Activated naive CD8-positive, alpha-beta T cell treated with anti-CD3 and anti-CD28 coated beads, Interleukin-2, amount 10 ng/mL, durations not matched to agents 7 days and 5 days (primary cell): ENCODE measurements at regions not wholly inside any gene's neighbourhood (a gene's known extent, or its start where the extent isn't known, plus 50 kb on each side); places are given as distances from the start of the nearest gene placed in this dataset.

ENCODE experiments used
- ATAC-seq: fragments of 150-1000 bp; cut with Tn5 transposase; one replicate; pipeline ENCODE4 v1.10.0; 2021; ENCODE audit warnings: low read depth, moderate library complexity
- POLR2A ChIA-PET: fragments of 350-600 bp; sonication (Branson Sonifier 250); formaldehyde crosslinking; loops from one replicate; lab custom pipeline; 2021; ENCODE audit warnings: antibody characterized with exemption; lab: Charles Lee
- DNase-seq: peaks from one replicate; pipeline ENCODE4 v3.0.0; 2021
- H3K27ac Mint-ChIP-seq: one replicate; pipeline ENCODE4 v1.8.0; 2022; ENCODE audit warnings: mild to moderate bottlenecking, mixed read lengths
- H3K27me3 Mint-ChIP-seq: one replicate; pipeline ENCODE4 v1.8.0; 2022; ENCODE audit warnings: mild to moderate bottlenecking, moderate library complexity, mixed read lengths
- H3K36me3 Mint-ChIP-seq: one replicate; pipeline ENCODE4 v1.8.0; 2021; ENCODE audit warnings: mild to moderate bottlenecking, mixed read lengths
- H3K4me1 Mint-ChIP-seq: one replicate; pipeline ENCODE4 v1.8.0; 2021; ENCODE audit warnings: mixed read lengths
- H3K4me3 Mint-ChIP-seq: one replicate; pipeline ENCODE4 v1.8.0; 2022; ENCODE audit warnings: mild to moderate bottlenecking, moderate library complexity, mixed read lengths
- H3K9me3 Mint-ChIP-seq: one replicate; pipeline ENCODE4 v1.8.0; 2021; ENCODE audit warnings: mixed read lengths

DNA sequence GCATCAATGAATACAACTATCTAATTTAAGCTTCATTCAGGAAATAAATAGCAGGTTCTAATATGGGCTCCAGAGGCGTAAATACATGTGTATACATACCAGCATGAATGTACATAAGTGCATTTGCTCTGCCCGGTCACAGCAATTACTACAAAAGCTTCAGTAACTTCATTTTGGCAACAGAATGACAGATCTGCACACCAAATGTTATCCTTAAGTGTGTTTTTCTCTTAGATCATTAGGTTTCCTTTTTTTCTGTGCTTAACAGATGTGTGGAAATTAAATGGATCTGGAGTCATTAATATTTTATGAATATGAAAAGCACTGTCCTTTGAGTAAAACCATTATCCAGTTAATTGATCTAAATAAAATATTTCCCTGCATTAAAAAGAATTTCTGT, 159.0 kb upstream of the MEOX2 start:
- no peak for DNase-seq
- H3K36me3 Mint-ChIP-seq = no peaks in the 10 kb centered on the region
- H3K4me3 Mint-ChIP-seq = no peak overlapping the region
- no peaks in the 10 kb centered on the region for H3K4me1 Mint-ChIP-seq
- no peaks in the 10 kb centered on the region for H3K9me3 Mint-ChIP-seq
- H3K27ac Mint-ChIP-seq = no peak overlapping the region
- H3K27me3 Mint-ChIP-seq = no peaks in the 10 kb centered on the region
- ATAC-seq = no peak
- POLR2A ChIA-PET = no interaction called here

- H3K4me1 Mint-ChIP-seq = no peaks in the 10 kb centered on the region
- H3K27ac Mint-ChIP-seq = no peak overlapping the region
- no peaks in the 10 kb centered on the region for H3K9me3 Mint-ChIP-seq
These were observed 153.1 kb upstream of the MEOX2 start for GRCh38 chr7:15839416-15840100.

GRCh38 chr7:15838265-15838664, 151.8 kb upstream of the MEOX2 start:
- no peak for DNase-seq
- no peaks in the 10 kb centered on the region for H3K4me1 Mint-ChIP-seq
- H3K9me3 Mint-ChIP-seq = no peaks in the 10 kb centered on the region
- H3K27ac Mint-ChIP-seq = no peak overlapping the region
- H3K36me3 Mint-ChIP-seq = no peaks in the 10 kb centered on the region
- POLR2A ChIA-PET = no interaction called here
- H3K4me3 Mint-ChIP-seq = no peak overlapping the region
- no peak for ATAC-seq
- H3K27me3 Mint-ChIP-seq = no peaks in the 10 kb centered on the region

More at GRCh38 chr7:15839416-15840100, 153.1 kb upstream of the MEOX2 start:
- no peaks in the 10 kb centered on the region for H3K36me3 Mint-ChIP-seq
- ATAC-seq (no peak), DNase-seq (no peak)
- no peak overlapping the region for H3K4me3 Mint-ChIP-seq
- POLR2A ChIA-PET = no interaction called here
- no peaks in the 10 kb centered on the region for H3K27me3 Mint-ChIP-seq

DNA sequence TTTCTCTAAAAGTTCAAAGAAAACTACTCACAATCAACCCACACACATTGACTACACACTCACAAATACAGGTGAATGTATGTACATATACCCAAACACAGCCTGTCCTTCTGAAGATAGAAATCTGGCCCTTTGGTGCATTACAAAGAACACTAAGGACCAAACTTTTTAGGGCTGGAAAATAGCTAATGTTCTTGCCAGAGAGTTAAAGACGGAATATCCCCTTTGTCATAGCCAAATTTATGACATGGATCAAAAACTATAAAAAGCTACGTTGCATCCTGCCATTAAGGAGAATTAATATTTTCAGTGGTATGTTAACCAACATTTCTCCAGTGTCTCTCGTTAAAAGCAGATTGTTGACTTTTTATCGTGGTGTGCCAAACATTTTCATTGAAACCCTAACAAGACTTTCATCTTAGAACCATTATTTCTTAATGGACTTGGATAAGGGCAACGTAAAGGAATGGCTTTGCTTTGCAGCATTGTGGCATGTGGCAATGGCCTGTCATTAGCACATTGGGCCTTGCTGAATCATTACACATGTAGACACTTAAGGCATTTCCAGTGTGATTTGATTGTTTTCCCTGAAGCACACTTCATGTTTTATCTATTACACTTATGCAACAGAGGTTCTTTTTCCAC, 150.9 kb upstream of the MEOX2 start:
- no peaks in the 10 kb centered on the region for H3K36me3 Mint-ChIP-seq
- no peak for DNase-seq
- H3K27me3 Mint-ChIP-seq = no peaks in the 10 kb centered on the region
- H3K4me3 Mint-ChIP-seq = no peak overlapping the region
- no peaks in the 10 kb centered on the region for H3K4me1 Mint-ChIP-seq
- ATAC-seq = no peak
- H3K27ac Mint-ChIP-seq = no peak overlapping the region
- no peaks in the 10 kb centered on the region for H3K9me3 Mint-ChIP-seq
- POLR2A ChIA-PET = no interaction called here

- H3K9me3 Mint-ChIP-seq = no peaks in the 10 kb centered on the region
These were observed 150.2 kb upstream of the MEOX2 start for GRCh38 chr7:15836651-15837050.

GRCh38 chr7:15836041-15836440, 149.6 kb upstream of the MEOX2 start:
- ATAC-seq = no peak
- POLR2A ChIA-PET = no interaction called here
- H3K36me3 Mint-ChIP-seq = no peaks in the 10 kb centered on the region

More at GRCh38 chr7:15836651-15837050, 150.2 kb upstream of the MEOX2 start:
- Mint-ChIP-seq H3K36me3 (no peaks in the 10 kb centered on the region), H3K4me3 (no peak overlapping the region), H3K4me1 (no peaks in the 10 kb centered on the region), H3K27me3 (no peaks in the 10 kb centered on the region), H3K27ac (no peak overlapping the region)
- DNase-seq (no peak), ATAC-seq (no peak)
- POLR2A ChIA-PET = no interaction called here

GRCh38 chr7:15834446-15834845, 148.0 kb upstream of the MEOX2 start:
- no peaks in the 10 kb centered on the region for H3K27me3 Mint-ChIP-seq
- POLR2A ChIA-PET = no interaction called here

More at GRCh38 chr7:15836041-15836440, 149.6 kb upstream of the MEOX2 start:
- H3K9me3 Mint-ChIP-seq = no peaks in the 10 kb centered on the region
- H3K4me1 Mint-ChIP-seq = no peaks in the 10 kb centered on the region
- H3K27me3 Mint-ChIP-seq = no peaks in the 10 kb centered on the region
- no peak for DNase-seq
- H3K27ac Mint-ChIP-seq = no peak overlapping the region
- no peak overlapping the region for H3K4me3 Mint-ChIP-seq

DNA sequence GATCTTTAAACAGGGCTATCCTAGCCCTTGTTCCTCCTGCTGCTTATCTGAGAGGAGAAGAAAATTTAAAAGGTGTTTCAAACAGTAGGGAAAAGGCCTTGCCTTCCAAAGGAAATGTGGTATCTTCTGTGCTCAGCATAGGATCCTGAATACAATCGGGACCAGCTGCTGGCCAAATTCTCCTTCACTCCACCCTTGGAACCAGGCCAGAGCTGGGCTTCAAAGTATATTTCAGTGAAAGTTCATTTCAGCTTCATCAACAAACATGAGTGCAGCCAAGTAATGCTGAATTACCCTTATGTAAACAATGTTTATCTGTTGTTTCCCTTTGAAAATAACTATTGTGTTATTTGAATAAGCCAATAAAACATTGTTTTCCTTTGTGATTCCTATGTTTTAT, 146.5 kb upstream of the MEOX2 start:
- no peak for ATAC-seq
- Mint-ChIP-seq H3K36me3 (no peaks in the 10 kb centered on the region), H3K27me3 (no peaks in the 10 kb centered on the region)

More at GRCh38 chr7:15834446-15834845, 148.0 kb upstream of the MEOX2 start:
- no peak overlapping the region for H3K27ac Mint-ChIP-seq
- ATAC-seq (no peak), DNase-seq (no peak)
- H3K36me3 Mint-ChIP-seq = no peaks in the 10 kb centered on the region
- H3K4me3 Mint-ChIP-seq = no peak overlapping the region
- H3K9me3 Mint-ChIP-seq = no peaks in the 10 kb centered on the region
- no peaks in the 10 kb centered on the region for H3K4me1 Mint-ChIP-seq

DNA sequence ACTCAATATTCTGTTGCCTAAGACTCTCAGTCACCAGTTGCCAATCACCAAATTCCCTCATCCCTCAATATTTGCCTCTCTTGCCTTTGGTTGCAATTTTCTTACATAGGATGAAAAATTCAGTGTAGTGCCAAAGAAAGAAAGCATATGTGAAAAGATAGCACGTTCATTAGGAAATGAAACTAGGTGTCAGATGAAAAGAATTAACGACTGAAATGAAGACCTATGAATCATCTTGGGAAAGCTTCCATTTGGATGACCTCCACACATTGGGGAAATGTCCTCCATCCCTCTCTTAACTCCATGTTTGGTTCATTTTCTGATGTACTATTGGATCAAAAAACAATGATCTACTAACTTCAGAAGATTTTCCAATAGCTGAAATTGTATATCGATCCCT, 145.1 kb upstream of the MEOX2 start:
- Mint-ChIP-seq H3K36me3 (no peaks in the 10 kb centered on the region), H3K4me1 (no peaks in the 10 kb centered on the region), H3K9me3 (no peaks in the 10 kb centered on the region), H3K27me3 (no peaks in the 10 kb centered on the region), H3K27ac (no peak overlapping the region), H3K4me3 (no peak overlapping the region)
- POLR2A ChIA-PET = no interaction called here
- ATAC-seq (no peak), DNase-seq (no peak)

More for the DNA sequence above, 146.5 kb upstream of the MEOX2 start:
- no peak overlapping the region for H3K27ac Mint-ChIP-seq
- POLR2A ChIA-PET = no interaction called here
- no peak for DNase-seq
- H3K4me3 Mint-ChIP-seq = no peak overlapping the region
- H3K9me3 Mint-ChIP-seq = no peaks in the 10 kb centered on the region
- H3K4me1 Mint-ChIP-seq = no peaks in the 10 kb centered on the region

DNA sequence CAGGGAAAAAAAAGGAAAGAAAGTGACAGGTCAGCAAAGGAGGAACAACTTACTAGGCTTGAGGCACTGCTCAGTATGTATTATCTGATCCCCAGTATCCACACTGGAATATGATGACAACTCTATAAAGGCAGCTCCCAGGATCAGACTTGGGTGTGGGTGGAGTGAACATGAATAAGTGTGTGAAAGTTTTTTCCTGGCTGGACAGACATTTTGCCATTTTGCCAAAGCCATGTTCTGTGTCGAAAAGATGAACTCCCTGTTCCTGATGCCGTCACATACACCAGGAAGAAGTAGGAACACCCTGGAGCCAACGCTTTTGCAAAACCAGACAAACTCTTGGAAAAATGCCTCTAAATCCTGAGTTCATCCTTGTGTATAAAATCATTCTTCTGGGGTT, 143.2 kb upstream of the MEOX2 start:
- POLR2A ChIA-PET = no interaction called here
- H3K4me3 Mint-ChIP-seq = no peak overlapping the region
- no peak overlapping the region for H3K27ac Mint-ChIP-seq
- H3K36me3 Mint-ChIP-seq = no peaks in the 10 kb centered on the region
- DNase-seq = no peak
- ATAC-seq = no peak
- H3K4me1 Mint-ChIP-seq = no peaks in the 10 kb centered on the region
- no peaks in the 10 kb centered on the region for H3K9me3 Mint-ChIP-seq
- no peaks in the 10 kb centered on the region for H3K27me3 Mint-ChIP-seq

- no peaks in the 10 kb centered on the region for H3K27me3 Mint-ChIP-seq
- no peaks in the 10 kb centered on the region for H3K9me3 Mint-ChIP-seq
- no peaks in the 10 kb centered on the region for H3K36me3 Mint-ChIP-seq
- DNase-seq (no peak), ATAC-seq (no peak)
- no peak overlapping the region for H3K4me3 Mint-ChIP-seq
- POLR2A ChIA-PET = no interaction called here
- no peak overlapping the region for H3K27ac Mint-ChIP-seq
- H3K4me1 Mint-ChIP-seq = no peaks in the 10 kb centered on the region
These were observed 142.4 kb upstream of the MEOX2 start for GRCh38 chr7:15828881-15829280.

GRCh38 chr7:15821484-15822427, 135.3 kb upstream of the MEOX2 start:
- no peak for ATAC-seq
- no peaks in the 10 kb centered on the region for H3K36me3 Mint-ChIP-seq
- no peak for DNase-seq
- H3K27me3 Mint-ChIP-seq = no peaks in the 10 kb centered on the region
- H3K4me1 Mint-ChIP-seq = no peaks in the 10 kb centered on the region
- H3K27ac Mint-ChIP-seq = no peak overlapping the region
- no peak overlapping the region for H3K4me3 Mint-ChIP-seq
- POLR2A ChIA-PET = no interaction called here
- H3K9me3 Mint-ChIP-seq = peaks cover 2% of the 10 kb centered on the region

- POLR2A ChIA-PET = no interaction called here
- H3K4me3 Mint-ChIP-seq = no peak overlapping the region
- peaks cover 4% of the 10 kb centered on the region for H3K9me3 Mint-ChIP-seq
- H3K27me3 Mint-ChIP-seq = no peaks in the 10 kb centered on the region
- H3K4me1 Mint-ChIP-seq = no peaks in the 10 kb centered on the region
- no peaks in the 10 kb centered on the region for H3K36me3 Mint-ChIP-seq
- ATAC-seq (no peak), DNase-seq (no peak)
- H3K27ac Mint-ChIP-seq = no peak overlapping the region
These were observed 133.8 kb upstream of the MEOX2 start for GRCh38 chr7:15820319-15820718.
